Stimulated activated CD4-positive, alpha-beta T cell treated with anti-CD3 and anti-CD28 coated beads, Interleukin-12 subunit alpha, Interleukin-12 subunit beta, amount 100 ng/mL, for 4 hours (primary cell): ENCODE measurements at regions not wholly inside any gene's neighbourhood (a gene's known extent, or its start where the extent isn't known, plus 50 kb on each side); places are given as distances from the start of the nearest gene placed in this dataset.

Source experiments
- DNase-seq: peaks from one replicate; pipeline ENCODE4 v3.0.0-alpha.2; 2020

- no peak for DNase-seq
Measured at GRCh38 chr16:65658349-65658748, 536.5 kb upstream of the CDH11 start.

GRCh38 chr16:65657556-65657955 is 535.7 kb upstream of the CDH11 start:
- no peak for DNase-seq

GRCh38 chr16:65657071-65657494 is 535.2 kb upstream of the CDH11 start:
- DNase-seq, result no peak

GRCh38 chr16:65655802-65656201 is 533.9 kb upstream of the CDH11 start:
- no peak for DNase-seq

- no peak for DNase-seq
Measured at GRCh38 chr16:65648101-65648500, 526.2 kb upstream of the CDH11 start.

- no peak for DNase-seq
Measured at GRCh38 chr16:65644821-65645220, 523.0 kb upstream of the CDH11 start.

GRCh38 chr16:65641762-65642289 is 520.0 kb upstream of the CDH11 start:
- DNase-seq, result no peak

GRCh38 chr16:65641049-65641761 is 519.3 kb upstream of the CDH11 start:
- no peak for DNase-seq

- DNase-seq, result no peak
Measured at GRCh38 chr16:65634833-65635232, 513.0 kb upstream of the CDH11 start.

GRCh38 chr16:65634291-65634690 is 512.4 kb upstream of the CDH11 start:
- DNase-seq, result no peak

- no peak for DNase-seq
Measured at GRCh38 chr16:65624666-65625065, 502.8 kb upstream of the CDH11 start.

- no peak for DNase-seq
Measured at GRCh38 chr16:65624229-65624628, 502.4 kb upstream of the CDH11 start.

GRCh38 chr16:65622871-65623270 is 501.0 kb upstream of the CDH11 start:
- no peak for DNase-seq

GRCh38 chr16:65622151-65622550 is 500.3 kb upstream of the CDH11 start:
- no peak for DNase-seq

GRCh38 chr16:65621640-65622039 is 499.8 kb upstream of the CDH11 start:
- no peak for DNase-seq

- no peak for DNase-seq
Measured at GRCh38 chr16:65619606-65620005, 497.7 kb upstream of the CDH11 start.

GRCh38 chr16:65618931-65619330 is 497.1 kb upstream of the CDH11 start:
- DNase-seq, result no peak

- DNase-seq, result no peak
Measured at GRCh38 chr16:65618333-65618732, 496.5 kb upstream of the CDH11 start.

GRCh38 chr16:65617421-65617820 is 495.6 kb upstream of the CDH11 start:
- no peak for DNase-seq

GRCh38 chr16:65608455-65608854 is 486.6 kb upstream of the CDH11 start:
- no peak for DNase-seq

- no peak for DNase-seq
Measured at GRCh38 chr16:65604771-65605170, 482.9 kb upstream of the CDH11 start.

GRCh38 chr16:65601781-65602180 is 479.9 kb upstream of the CDH11 start:
- no peak for DNase-seq

- DNase-seq, result no peak
Measured at GRCh38 chr16:65600629-65601028, 478.8 kb upstream of the CDH11 start.

- DNase-seq, result no peak
Measured at GRCh38 chr16:65600046-65600445, 478.2 kb upstream of the CDH11 start.

GRCh38 chr16:65598621-65599020 is 476.8 kb upstream of the CDH11 start:
- no peak for DNase-seq
